Choroid plexus epithelial cell (primary cell): ENCODE measurements at regions not wholly inside any gene's neighbourhood (a gene's known extent, or its start where the extent isn't known, plus 50 kb on each side); places are given as distances from the start of the nearest gene placed in this dataset.

Experiments
- DNase-seq: peaks from one replicate; pipeline ENCODE4 v3.0.0-alpha.2; 2010; ENCODE audit warnings: low read depth
- H3K4me3 ChIP-seq: 2 replicates; pipeline ENCODE4 v1.5.1; 2011; ENCODE audit warnings: low read depth, mild to moderate bottlenecking, control low read depth, low read length, moderate library complexity
- TF ChIP-seq, protein P1 (sequence below): conservative IDR thresholded peaks from 2 replicates; pipeline ENCODE4 v1.5.1; 2011; ENCODE audit warnings: low read depth, mild to moderate bottlenecking, control low read depth, inconsistent platforms, low read length, moderate library complexity

DNA sequence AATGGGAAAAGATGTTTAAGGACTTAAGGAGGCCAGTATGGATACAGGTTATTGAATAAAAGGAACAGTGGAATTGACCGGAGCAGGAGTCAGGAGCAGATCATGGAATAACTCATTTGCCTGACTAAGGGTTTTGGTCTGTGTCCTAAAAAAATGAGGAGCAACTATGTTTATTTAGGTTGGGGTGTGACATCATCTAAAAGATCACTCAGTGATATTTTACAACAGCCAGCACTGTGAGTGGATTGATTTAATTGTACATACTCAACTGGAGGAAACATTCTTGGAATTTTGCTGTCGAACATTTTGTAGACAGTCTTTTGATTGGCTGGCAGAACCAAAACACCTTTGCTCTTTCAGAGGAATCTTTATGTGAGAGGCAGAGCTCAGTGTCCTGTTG is 348.6 kb upstream of the CDIN1 start:
- peak; percentile 13 for DNase-seq
- TF ChIP-seq, protein P1, sequence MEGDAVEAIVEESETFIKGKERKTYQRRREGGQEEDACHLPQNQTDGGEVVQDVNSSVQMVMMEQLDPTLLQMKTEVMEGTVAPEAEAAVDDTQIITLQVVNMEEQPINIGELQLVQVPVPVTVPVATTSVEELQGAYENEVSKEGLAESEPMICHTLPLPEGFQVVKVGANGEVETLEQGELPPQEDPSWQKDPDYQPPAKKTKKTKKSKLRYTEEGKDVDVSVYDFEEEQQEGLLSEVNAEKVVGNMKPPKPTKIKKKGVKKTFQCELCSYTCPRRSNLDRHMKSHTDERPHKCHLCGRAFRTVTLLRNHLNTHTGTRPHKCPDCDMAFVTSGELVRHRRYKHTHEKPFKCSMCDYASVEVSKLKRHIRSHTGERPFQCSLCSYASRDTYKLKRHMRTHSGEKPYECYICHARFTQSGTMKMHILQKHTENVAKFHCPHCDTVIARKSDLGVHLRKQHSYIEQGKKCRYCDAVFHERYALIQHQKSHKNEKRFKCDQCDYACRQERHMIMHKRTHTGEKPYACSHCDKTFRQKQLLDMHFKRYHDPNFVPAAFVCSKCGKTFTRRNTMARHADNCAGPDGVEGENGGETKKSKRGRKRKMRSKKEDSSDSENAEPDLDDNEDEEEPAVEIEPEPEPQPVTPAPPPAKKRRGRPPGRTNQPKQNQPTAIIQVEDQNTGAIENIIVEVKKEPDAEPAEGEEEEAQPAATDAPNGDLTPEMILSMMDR = no peak

DNA sequence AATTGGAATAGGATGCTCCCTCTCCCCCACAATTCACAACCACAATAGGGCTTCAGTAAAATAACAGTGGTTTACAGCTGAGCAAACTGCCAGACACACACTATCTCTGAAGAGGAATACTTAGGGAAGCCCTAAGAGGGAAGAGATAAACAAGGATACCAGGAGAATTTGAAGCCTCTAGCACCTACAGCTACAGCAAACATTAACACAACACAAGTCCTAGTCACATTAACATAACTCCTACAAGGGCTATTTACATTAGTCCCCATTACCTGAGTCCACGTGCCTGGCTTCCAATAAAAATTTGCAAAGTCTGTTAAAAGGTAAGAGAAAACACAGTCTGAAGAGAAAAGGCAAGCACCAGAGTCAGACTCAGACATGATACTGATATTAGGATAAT is 346.9 kb upstream of the CDIN1 start:
- H3K4me3 ChIP-seq = no peak overlapping the region
- TF ChIP-seq, protein P1 = no peak
- DNase-seq = no peak

More for the DNA sequence above, 348.6 kb upstream of the CDIN1 start:
- no peak overlapping the region for H3K4me3 ChIP-seq

DNA sequence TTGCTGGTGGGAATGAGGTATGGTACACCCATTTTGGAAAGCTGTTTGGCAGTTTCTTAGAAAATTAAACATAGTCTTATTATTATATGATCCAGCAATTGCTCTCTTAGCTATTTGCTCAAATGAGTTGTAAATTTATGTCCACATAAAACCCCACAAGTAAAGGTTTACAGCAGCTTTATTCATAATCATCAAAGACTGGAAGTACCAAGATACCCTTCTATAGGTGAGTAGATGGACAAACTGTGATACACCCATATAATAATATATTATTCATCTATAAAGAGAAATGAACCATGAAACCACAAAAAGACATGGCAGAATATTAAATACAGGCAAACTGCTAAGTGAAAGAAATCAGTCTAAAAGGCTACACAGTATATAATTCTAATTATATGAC is 344.7 kb upstream of the CDIN1 start:
- no peak overlapping the region for H3K4me3 ChIP-seq
- DNase-seq = no peak
- TF ChIP-seq, protein P1 = no peak

DNA sequence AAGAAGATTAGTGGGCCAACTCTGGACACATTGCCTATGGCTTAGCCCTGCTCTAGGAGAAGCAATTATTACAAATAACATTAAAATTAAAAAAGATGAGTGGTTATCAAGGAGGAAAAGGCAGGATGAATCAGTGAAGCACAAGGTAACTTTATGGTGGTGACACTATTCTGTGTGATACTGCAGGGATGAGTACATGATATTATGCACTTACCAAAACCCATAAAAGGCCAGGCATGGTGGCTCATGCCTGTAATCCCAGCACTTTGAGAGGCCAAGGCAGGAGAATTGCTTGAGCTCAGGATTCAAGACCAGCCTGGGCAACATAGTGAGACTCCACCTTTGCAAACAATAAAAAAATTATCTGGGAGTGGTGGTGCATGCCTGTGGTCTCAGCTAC is 344.3 kb upstream of the CDIN1 start:
- no peak overlapping the region for H3K4me3 ChIP-seq
- TF ChIP-seq, protein P1 = no peak
- no peak for DNase-seq

DNA sequence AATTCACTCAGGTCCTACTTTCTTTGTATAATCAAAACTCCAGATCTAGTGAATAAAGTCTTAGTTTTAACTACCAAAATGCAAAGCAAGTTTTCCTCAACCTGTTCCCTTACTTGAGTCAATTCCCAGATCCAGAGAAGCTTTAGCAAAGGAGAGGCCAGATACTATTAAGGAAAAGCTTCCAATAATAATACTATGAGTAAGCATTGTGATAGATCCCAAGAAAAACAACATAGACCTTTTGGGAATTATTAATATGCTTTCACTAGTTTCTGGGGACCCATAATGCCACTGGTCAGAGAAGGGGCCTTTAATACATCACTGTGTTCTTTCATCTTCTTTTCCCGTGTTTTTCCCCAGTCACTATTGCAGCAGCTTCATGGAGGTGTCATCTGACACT is 339.9 kb upstream of the CDIN1 start:
- H3K4me3 ChIP-seq = no peak overlapping the region
- no peak for DNase-seq
- TF ChIP-seq, protein P1 = no peak

DNA sequence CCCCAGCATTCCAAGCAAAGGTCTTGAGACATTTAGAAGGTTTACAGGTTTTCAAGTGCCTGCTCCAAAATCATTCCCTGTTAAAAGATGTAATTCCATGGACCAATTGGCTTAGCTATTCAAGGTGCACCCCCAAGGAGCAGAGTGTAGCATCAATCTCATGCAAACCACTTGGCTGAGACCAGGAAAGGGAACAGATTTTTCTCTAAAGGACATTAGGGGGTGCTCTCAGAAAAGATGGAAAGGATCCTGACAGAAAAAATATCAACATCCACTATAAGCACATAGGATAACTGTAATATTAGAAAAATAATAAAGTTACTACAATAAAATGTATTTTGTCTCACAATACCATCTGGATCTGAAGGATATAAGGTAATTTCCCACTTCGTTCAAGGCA is 328.0 kb upstream of the CDIN1 start:
- TF ChIP-seq, protein P1 = peak; percentile 46
- no peak overlapping the region for H3K4me3 ChIP-seq
- peak; percentile 47 for DNase-seq

DNA sequence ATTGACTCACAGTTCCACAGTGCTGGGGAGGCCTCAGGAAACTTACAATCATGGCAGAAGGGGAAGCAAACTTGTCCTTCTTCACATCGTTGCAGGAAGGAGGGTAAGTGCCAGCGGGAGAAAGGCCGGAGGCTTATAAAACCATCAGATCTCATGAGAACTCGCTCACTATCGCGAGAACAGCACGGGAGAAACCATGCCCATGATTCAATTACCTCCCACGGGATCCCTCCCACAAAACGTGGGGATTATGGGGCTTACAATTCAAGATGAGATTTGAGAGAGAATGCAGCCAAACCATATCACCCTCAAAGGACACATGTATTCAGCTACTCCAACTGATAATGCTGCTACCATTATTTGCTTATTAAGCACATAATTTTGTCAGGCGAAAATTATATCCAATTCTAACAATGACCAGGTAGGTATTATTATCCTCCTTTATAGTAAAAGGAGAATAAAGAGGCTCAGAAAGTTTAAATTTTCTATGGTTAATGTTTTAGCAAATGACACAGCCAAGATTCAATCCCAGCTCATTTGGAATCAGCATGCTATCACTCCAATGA is 327.2 kb upstream of the CDIN1 start:
- H3K4me3 ChIP-seq = no peak overlapping the region
- TF ChIP-seq, protein P1 = no peak
- DNase-seq = no peak
